LNCaP clone FGC (cell line): ENCODE measurements at regions not wholly inside any gene's neighbourhood (a gene's known extent, or its start where the extent isn't known, plus 50 kb on each side); places are given as distances from the start of the nearest gene placed in this dataset.

Experiments
- DNase-seq: peaks from one replicate; pipeline ENCODE4 v3.0.0-alpha.2; 2011; ENCODE audit warnings: low read depth
- H3K4me3 ChIP-seq: 2 replicates; pipeline ENCODE4 v1.5.1; 2011; ENCODE audit warnings: mild to moderate bottlenecking, low read depth, low read length, control low read depth
- CTCF ChIP-seq: IDR thresholded peaks from 2 replicates; pipeline ENCODE4 v1.5.1; 2012; ENCODE audit warnings: mild to moderate bottlenecking; ENCODE audit not compliant: control insufficient read depth, insufficient read depth; ENCODE audit errors: extremely low read depth

- H3K4me3 ChIP-seq = no peak overlapping the region
- TF ChIP-seq CTCF = no peak
- no peak for DNase-seq
Measured at GRCh38 chr13:34139660-34140227, 321.8 kb downstream of the RFC3 start.

- no peak overlapping the region for H3K4me3 ChIP-seq
- TF ChIP-seq CTCF = no peak
- no peak for DNase-seq
Measured at GRCh38 chr13:34143637-34144036, 325.7 kb downstream of the RFC3 start.

DNA sequence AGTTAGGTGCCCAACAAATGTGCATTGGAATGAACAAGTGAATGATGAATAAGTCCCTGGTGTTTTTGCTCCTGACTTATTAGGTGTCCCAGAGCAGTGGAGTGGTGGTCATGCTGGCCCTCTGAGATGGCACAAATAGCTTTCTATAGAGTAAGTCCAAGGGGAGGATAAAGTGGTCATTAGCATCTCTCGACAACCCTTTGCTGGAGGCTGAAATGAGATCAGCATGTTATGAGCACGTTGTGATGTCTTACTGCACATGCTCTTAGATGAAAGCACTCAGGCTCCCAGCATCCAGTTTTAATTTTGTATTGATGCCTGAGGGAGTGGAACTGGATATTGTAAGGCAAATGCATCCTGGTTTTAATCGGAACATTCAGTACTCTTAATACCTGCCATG, 326.2 kb downstream of the RFC3 start:
- DNase-seq = no peak
- no peak overlapping the region for H3K4me3 ChIP-seq
- no peak for TF ChIP-seq CTCF

DNA sequence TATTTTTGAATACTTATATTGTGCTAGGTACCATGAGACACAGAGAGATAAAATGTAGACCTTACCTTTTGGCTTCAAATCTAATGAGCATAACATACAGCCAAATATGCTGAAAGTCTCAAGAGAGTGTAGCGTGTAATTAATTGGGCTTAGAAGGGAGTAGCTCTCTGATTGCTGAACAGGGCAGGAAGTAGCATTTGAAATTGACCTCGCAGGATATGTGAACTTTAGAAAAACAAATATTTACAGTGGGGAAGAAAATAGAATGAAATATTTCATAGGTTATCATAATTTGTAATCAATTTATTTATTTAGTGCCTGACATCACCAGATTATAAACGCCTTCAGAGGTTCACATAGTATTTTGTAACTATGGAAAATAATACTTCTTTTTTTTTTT, 327.1 kb downstream of the RFC3 start:
- H3K4me3 ChIP-seq = no peak overlapping the region
- DNase-seq = no peak
- no peak for TF ChIP-seq CTCF

DNA sequence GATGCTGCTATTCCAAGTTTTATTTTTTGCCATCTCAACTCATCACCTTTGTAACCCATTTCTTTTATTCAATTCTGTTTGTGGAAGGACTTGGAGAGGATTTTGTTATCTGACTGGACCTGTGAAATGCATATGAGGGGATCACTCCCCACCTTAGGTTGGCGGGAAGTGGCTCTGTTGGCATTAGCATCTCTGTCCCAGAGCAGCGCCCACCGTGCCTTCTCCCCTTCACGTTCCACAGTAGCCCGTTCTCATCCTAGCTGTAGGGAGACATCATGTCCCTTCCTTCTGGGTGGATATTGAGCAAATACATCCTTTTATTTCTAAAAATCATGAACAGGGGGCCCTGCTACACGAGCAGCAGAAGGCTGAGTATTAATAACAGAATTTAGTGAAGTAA, 330.4 kb downstream of the RFC3 start:
- no peak for TF ChIP-seq CTCF
- H3K4me3 ChIP-seq = no peak overlapping the region
- no peak for DNase-seq

DNA sequence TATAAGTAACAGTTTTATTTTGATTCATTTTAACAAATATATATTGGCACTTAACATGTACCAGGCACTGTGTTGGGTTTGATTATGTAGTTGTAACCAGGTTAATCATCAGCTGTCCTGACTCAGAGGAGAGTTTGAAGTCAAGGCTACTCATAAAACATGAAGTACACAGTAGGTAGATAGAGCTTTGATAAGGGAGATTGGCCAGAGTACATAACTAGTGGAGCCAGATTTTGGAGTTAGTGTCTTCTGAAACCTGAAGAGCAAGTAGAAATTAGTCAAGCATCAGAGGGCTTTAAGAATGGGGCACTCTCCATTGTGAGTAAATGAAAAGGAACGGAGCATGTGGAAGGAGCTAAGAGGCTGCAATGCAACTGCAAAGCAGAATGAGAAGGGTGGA, 333.9 kb downstream of the RFC3 start:
- TF ChIP-seq CTCF = no peak
- no peak overlapping the region for H3K4me3 ChIP-seq
- DNase-seq = peak; percentile 52

DNA sequence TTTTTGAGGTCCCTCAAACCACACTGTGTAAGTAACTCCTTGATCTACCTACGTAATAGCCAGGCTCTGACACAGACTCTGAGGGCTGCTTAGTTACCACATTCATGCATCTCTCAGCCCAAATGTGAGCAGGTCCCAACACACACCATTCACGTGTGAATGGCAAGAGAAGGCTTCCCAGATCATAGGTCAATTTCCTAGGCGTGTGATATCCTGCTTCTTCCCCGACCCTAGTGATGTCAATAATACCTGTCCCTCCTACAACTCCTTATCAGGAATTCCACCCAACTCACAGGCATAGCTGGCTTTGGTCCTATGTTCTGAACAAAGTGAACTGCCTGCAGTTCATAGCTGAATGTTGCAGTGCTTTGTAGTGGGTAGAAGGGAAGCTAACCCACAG, 334.5 kb downstream of the RFC3 start:
- DNase-seq = no peak
- no peak overlapping the region for H3K4me3 ChIP-seq
- TF ChIP-seq CTCF = no peak
